C1 segment of cervical spinal cord (tissue), 14 donors: ENCODE measurements at regions not wholly inside any gene's neighbourhood (a gene's known extent, or its start where the extent isn't known, plus 50 kb on each side); places are given as distances from the start of the nearest gene placed in this dataset.
A peak's percentile ranks its signal among the peaks of the same experiment; 100 is the strongest.
"Not testable (repeated sequence)": the region's sequence is repeated elsewhere in the genome, so short reads cannot be mapped to it uniquely, and the experiment has no call there.

Experiments
- DNase-seq, 14 donors: peaks; one replicate each; lab custom pipeline; 2025; lab: John Stamatoyannopoulos, UW

DNA sequence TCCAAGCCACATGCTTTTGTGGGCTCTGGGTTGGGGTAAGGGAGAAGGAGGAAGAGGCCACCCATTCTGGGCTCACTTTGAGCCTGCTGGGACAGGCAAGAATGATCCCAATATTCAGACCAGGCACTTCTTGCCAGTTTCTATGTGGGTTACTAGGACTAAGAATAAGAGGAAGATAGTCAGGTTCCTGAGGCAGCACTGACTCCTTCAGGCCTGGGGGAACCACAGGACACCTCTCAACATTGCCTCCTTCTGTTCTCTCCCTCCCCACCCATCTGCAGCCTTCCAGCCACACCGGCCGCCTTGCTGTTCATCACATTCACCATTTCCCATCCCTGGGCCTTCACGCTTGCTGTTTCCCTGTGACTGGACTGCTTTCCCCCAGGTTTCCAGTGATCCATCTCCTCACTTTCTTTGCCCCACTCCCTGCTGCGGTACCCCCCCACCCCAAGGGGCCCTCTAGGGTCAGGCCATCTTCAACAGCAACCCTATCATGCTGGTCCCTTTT lies 69.2 kb upstream of the SIRPA start:
- DNase-seq, result no peak

DNA sequence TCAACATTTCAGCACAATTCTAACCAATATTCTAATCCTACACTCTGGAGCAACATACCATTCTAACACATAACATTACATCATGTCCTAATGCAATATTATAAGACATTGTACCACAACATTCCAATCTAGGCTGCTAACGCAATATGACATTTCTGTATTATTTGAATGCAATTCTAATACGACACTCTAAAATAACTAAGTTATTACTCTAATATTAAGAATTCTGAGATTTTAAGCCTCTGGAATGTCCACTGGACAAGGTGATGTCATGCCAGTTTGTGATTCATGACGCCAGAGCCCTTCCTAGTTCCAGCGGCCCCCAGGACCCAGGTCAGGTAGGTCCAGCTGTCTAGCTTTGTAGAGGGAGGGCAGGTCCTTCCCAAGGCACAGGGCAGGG lies 69.7 kb upstream of the SIRPA start:
- DNase-seq, result no peak

DNA sequence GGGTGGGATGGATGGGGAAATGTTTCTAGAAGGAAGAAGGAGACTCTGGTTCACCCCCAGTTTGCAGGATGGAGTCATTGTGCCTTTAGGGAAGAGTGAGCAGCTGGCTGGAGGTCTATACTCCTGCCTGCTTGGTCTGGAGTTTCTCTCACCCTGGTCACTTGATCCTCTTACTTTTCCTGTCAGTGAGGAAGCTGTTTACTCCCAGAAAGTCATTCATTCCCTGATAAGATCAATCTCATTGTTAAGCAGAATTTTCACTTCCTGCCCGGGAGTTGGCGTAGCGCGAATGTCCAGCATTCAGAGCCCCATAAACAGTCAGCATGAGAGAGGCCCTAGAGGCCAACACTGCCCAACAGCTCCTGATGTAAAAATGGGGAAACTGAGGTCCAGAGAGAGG lies 70.4 kb upstream of the SIRPA start:
- no peak for DNase-seq

DNA sequence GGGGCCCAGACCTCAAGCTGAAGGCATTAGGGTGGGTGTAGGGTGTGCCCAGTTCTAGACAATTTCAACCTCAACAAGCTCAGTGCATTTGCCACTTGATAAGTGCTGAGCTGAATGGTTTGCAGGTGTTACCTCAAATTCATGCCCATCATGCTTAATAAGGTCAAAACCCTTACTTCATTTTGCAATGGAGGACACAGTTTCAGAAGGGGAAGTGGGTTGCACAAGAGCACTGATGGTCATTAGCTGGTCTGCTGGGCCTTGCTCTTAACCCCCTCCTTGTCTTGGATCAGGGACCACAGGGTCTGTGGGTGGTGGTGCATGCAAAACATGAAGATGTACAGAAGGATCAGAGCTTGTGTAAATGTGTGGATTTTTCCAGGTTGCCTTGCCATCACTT lies 71.0 kb upstream of the SIRPA start:
- DNase-seq, result no peak

DNA sequence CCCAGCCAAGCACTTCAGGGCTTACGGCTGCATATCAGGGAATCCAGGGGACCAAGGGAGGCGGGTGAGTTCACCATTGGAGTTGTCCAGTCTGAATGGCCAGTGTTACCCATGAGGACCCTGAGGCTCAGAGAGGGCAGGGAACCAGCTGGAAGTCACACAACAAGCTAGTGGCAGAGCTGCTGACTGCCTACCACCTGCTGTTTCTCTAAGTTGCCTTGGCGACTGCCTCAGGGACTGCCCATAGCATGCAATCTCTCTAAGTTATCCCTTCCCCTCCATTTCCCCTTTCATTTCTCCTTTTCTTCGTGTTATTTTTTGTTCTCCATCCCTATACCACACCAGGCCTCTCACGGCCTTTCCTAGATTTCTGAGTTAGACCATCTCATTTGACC lies 71.8 kb upstream of the SIRPA start:
- DNase-seq, result no peak

DNA sequence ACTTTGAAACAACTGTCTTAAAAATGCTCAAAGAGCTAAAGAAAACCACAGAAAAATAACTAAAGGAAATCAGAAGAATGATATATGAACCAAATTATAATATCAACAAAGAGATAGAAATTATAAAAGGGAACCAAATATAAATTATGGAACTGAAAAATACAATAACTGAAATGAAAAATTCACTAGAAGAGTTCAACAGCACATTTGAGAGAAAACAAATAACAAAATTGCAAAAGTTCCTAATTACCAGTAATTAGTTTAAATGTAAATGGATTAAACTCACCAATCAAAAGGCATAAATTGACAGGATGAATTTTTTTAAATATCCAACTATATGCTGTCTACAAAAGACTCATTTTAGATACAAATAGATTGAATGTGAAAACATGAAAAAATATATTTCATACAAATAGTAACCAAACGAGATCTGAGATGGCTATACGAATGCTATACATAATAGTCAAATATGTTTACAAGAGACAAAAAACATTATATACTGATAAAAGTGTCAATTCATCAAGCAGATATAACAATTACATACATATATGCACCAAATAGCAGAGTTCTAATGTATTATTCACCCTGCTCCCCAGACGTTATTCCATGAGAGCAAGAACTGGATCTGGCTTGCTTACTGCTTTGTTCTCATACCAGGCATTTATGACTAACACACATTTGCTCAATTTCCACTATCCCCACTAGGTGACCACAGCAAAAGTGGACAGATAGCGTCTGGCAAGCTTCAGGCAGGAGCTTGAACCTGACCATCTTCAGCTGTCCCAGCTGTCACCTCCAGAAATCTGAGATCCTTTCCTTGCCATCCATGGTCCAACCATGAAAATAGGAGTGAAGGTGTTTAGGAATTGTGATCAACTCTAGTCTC lies 72.4 kb upstream of the SIRPA start:
- DNase-seq, result no peak

DNA sequence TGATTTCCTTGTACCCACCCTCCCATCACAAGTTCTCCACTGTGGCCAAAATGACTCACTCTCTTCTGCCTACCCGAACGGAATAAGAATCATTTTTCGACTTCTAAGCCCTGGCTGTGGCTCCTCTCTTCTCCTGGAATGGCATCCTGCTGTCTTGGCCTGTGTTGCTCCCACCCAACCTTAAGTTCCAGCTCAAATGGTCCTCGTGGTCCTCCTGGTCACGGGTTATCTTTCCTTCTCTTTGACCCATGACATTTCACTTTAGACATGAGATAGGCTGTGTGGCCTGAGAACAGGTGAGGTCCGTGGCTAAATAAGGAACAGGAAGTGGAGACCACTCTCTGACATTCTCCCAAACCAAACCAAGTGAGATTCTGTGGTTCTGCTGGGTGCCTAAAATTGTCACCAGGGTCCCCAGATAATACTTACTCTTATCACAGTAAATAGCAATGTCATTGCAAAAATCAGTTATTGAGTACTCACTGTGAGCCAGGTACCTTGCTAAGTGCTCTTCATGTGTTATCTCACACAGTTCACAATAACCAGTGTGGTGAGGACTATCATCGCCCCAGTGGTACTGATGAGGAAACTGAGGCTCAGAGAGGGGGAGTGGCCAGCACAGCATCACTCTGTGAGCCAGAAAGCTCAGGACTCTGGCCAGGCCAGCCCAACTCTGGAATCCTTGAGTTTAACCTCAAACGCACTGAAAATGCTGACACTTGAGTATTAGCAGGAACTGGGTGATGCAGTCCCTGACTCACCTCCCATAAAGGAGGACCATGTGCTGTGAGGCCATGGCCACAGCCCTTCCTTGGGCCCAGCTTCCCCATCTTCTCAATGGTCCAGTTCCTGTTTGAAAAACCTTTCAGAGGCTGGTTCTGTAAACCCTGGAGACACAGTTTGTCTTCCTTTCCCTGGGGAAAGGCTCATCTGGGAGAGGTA lies 74.8 kb upstream of the SIRPA start:
- peak in 1 of 14 donors; percentile 29 for DNase-seq

DNA sequence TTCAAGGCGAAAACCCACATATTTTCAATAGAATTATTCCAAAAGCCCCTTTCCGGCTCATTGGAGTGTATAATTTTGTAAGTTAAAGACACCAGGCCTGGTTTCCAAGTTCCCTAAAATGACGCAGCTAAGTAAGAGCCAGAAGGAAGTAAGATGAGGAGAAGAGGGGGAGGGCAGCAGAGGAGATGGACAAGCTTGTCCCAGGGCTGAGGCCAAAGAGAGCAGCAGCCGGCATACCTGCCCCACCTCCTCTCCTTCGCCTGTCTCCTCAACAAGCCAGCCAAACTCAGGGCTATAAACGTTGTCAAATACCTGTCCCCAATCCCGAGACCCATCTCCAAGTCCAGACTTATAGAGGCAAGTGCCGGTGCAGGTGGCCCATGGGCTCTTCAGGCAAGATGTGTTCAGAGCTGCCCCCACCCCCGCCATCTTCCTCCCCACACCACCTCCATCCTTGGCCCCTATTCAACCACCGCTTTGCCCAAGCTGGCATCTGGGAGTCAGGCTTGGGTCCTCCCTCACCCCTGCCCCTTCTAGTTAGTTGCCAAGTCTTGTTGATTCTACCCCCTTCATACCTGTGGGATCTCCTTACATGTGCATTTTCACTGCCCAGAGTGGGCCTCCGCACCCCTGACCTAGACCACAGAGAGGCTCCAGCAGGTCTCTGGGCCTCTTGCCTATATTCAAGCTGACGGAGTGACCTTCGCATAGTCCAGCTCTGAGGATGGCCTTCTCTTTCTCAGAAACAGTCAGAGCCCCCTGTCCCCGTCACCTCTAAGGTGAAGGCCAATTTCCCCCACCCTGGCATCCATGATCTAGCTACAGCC lies 75.7 kb upstream of the SIRPA start:
- DNase-seq, result peak in 1 of 14 donors; percentile 24

DNA sequence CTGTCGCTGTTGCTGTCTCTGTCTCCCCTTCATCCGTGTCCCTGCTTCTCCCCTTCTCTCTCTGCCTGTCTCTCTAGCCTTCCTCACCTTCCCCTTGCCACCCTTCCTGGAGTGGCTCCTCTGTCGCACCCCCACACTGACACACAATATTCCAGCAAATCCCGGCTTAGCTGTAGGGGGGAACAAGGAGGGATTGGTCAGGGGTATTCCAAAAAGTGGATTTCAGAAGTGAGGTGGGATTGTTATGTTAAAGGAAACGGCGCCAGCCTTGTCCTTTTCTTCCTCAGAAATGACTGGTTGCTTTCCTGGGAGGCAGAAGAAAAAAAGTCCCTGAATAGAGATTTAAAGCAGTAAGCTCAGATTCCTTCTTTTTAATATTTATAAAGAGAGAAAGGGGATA lies 76.3 kb upstream of the SIRPA start:
- no peak for DNase-seq

DNA sequence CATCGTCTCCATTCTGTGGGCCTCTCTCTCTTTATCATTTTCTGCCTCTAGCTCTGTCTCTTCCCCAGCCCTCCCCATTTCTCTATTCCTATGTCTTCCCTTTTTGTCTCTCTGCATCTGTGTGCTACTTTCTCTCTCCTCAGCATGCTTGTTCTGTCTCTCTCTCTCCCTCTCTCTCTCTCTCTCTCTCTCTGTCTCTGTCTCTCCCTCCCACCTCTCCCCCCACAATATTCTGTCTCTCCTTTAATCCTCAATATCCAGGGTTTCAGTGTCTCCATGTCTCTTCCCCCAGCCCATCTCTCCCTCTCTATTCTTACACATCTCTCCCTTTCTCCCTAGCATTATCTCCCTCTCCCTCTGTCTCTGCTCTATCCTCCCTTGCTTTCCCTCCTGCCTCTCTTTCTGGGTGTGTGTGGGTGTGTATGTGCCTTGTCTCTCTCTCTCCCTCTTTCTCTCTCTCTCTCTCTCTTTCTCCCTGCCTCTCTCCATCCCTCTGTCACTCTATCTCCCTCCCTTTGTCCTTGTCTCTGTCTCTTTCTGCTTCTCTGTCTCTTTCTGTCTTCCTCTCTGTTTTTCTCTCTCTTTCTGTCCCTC lies 76.9 kb upstream of the SIRPA start:
- no peak for DNase-seq

DNA sequence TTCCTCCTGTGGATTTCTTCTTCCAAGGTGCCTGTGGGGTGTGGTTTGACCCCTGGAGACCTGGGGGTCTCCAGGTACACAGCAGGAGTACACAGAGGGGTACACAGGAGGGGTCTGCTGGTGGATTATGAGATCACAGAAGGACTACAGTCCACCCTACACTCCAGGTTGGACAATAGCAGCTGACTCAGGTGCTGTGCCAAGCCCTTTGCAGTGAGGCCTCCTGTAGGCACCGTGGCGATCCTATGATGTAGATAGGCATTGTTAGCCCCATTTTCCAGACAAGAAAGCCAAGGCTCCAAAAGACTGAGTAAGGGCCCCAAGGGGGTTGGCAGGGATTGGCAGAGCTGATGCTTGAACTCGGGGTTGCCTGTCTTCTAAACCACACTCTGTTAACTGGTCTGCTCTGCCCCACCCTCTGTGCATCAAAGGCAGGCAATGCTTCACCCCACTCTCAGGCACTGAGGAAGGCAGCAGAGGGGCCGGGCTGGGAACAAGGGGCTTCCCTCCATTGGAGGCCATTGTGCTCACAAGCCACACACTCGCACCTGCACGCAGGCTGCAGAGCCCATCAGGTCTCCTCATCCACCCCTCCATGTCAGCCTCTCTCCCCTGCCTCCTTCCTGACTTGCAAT lies 77.5 kb upstream of the SIRPA start:
- DNase-seq, result no peak

DNA sequence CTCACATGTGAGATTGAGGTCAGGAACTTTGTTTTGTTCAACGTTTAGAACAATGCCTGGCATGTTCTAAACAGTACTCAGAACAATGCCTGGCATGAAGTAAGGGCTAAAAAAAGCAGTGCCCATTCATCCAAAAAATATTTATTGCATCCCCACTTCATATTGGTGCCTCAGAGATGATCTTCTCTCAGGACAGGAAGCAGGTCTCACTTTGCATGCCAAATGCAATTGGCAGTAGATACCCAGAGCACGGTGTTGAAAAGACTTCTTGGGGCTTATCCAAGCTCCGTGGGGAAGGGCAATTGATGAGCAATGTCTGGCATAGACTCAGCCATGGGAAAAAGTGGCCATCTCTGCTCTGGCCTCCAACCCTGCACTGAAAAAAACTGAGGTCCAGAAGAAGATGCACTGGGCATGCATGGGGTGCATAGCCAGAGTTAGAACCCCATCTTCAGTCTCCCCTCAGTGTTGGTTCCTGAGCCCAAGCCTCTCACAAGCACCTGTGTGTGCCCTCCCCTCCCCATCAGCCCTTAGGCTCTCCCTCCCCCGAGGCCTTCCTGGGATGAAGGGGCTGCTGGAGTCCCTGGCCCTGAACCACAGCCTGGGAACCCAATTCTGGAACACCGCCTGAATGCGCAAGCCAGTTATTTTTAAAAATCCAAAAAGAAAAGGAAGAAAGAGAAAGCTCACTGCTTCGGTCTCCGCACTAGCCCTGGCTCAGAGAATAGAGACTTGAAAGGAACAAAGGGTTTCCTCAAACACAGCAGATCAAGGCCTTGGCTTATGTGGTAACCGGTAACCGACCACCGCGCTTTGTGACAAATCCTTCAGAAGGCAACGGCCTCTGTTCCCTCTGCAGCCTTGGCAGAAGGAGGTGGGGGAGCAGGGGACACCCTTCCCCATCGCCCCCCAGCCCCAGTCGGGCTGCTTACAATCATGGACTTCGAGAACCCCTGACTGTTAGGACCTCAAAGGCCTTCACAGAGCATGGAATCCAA lies 78.5 kb upstream of the SIRPA start:
- peak in 12 of 14 donors; percentile 34 to 85 (median 77) for DNase-seq

DNA sequence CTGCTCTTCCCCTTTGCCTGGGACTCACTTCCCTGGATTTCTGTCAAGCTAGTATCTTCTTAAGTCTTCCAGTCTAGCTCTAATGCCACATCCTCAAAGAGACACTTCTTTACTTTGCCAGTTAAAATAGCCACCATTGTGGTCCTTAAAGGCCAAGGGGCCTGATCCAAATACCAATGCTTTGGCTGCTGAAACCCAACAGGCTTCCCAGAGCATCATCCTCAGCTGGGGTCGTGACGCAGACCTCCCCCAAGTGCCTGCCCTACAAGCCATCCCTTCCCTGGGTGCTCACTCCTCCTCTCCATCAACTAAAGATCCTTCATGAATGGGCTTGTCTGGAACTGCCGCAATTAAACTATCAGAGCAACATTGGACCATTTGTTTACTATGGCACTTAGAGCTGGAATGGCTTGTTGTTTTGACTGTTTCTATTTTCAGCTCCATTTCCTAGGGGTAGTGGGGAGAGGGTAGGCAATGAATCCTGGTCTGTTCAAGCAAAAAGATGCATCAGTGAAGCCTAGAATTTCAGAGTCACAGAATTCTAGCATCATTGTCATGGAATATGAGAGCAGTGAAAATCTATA lies 79.6 kb upstream of the SIRPA start:
- DNase-seq, result peak in 2 of 14 donors; percentile 37 to 38

DNA sequence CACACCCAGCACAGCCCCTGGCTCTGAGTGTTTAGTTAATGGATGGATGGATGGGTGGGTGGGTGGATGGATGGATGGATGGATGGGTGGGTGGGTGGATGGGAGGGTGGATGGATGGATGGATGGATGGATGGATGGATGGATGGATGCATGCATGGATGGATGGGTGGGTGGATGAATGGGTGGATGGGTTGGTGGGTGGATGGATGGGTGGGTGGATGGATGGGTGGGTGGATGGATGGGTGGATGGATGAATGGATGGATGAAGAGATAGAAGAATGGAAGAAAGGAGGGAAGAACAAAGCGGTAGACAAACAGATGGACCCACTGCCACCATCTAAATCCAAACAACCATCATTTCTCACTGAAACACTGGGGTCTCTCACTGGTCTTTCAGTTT lies 80.3 kb upstream of the SIRPA start:
- not testable (repeated sequence) for DNase-seq

DNA sequence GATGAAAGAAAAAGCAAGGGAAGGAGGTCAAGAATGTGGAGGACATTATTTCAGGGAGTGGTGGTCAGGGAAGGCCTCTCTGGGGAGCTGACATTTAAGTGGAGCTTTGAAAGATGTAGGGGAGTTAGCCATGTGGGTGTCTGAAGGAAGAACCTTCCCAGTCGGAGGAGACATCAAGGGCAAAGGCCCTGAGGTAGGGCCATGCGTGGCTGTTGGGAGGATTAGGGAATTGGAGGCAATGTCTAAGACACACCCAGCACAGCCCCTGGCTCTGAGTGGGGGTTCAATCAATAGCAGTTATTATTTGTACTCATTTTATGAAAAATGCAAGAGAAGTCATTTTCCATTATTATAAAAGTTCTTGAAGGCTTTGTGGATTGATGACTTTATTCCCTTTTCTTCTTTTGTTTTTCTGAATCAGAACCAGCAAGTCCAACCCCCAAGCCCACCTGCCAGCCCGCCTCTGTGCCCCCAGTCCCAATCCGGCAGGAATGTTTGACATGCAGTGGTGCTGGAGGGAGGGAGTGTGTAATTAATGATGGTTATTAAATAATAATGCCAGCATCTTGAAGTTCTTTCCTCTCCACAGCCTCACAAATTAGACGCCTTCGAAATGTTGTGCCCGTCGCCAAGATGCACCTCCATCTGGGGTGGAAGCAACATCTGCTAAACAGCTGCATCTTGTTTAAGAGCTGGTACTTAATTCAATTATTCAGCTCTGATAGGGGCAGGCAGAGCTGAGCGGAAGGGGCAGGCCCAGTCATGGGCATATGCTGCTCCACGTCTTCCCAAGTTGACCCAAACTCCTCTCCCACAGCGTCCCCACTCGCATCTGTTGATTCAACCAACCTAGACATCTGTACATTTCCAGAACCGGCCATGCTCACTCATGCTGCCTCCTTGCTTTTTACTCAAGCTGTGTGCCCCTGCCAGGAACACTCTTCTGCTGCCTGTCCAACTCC lies 81.3 kb upstream of the SIRPA start:
- DNase-seq, result no peak

DNA sequence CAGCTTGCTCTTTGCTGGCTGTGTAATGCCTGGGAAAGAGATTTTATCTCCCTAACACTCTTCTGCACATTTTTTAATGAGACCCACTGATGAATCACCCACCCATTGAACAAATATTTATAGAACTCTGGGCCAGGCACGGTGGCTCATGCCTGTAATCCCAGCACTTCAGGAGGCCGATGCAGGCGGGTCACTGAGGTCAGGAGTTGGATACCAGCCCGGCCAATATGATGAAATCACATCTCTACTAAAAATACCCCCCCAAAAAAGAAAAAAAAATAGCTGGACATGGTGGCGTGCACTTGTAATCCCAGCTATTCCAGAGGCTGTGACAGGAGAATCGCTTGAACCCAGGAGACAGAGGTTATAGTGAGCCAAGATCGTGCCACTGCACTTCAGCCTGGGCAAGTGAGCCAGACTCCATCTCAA lies 82.1 kb upstream of the SIRPA start:
- DNase-seq, result no peak

DNA sequence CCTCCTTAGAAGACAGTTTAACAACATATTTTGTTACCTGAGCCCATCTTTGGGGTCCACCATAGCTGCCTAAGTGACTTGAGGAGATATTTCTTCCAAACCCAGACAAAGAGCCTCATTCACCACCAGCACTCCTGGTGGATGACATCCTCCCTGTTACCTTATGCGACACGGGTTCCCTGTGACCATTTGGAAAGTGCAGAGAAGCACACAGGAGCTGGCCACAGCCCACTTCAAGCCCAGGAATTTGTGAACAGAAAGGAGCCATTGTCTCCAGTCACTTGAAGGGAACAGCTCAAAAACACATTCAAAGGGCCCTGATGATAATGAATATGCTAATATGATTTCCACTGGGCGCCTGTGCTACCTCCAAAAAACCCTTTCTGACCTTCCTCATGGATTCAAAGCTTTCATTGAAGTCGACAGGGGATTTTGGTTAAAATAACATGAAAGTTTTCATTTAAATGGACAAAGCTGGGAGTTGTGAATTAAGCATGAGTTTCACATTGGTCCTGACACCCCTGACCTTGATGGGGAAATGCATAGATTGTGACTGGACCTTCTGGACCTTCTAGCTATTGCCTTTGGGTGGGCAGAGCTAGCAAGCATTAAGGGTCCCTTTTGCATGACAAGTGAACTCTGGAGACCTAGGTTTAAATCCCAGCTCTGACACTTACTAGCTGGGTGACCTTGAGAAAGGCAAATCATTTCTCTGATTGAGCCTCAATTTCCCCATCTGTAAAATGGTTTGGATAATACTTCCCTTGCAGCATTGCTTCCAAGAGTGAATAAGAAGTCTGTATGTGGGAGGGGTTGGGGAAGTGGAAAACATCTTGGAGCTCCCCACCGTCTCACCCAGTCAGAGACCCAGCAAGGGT lies 83.3 kb upstream of the SIRPA start:
- peak in 5 of 14 donors; percentile 48 to 81 (median 67) for DNase-seq
